ENCODE measurements at regions not wholly inside any gene's neighbourhood (a gene's known extent, or its start where the extent isn't known, plus 50 kb on each side); places are given as distances from the start of the nearest gene placed in this dataset.

- H3K27ac ChIP-seq, result no peak overlapping the region
- H3K27me3 ChIP-seq, result no peaks in the 10 kb centered on the region
- no peaks in the 10 kb centered on the region for H3K9me3 ChIP-seq (ENCODE audit: low read depth)
- TF ChIP-seq CTCF (IDR thresholded peaks at IDR 0.05; ENCODE audit: low read depth, low read length), result no peak
- H3K4me1 ChIP-seq (ENCODE audit: low read depth), result no peaks in the 10 kb centered on the region
- H3K4me3 ChIP-seq, result no peak overlapping the region
- DNase-seq (ENCODE audit: low read depth in 1 of 2, low spot score in 1 of 2), result no peak
- H3K36me3 ChIP-seq, result no peaks in the 10 kb centered on the region
These were observed 145.7 kb upstream of the AHR start for GRCh38 chr7:17152721-17153120.

- Histone ChIP-seq H3K36me3 (no peaks in the 10 kb centered on the region), H3K9me3 (ENCODE audit: low read depth) (no peaks in the 10 kb centered on the region), H3K27ac (no peak overlapping the region), H3K27me3 (no peaks in the 10 kb centered on the region), H3K4me1 (ENCODE audit: low read depth) (no peaks in the 10 kb centered on the region), H3K4me3 (no peak overlapping the region)
- TF ChIP-seq CTCF (IDR thresholded peaks at IDR 0.05; ENCODE audit: low read depth, low read length), result no peak
- DNase-seq (ENCODE audit: low read depth in 1 of 2, low spot score in 1 of 2), result no peak
These were observed 144.9 kb upstream of the AHR start for GRCh38 chr7:17153536-17153935.

- no peak overlapping the region for H3K27ac ChIP-seq
- H3K4me3 ChIP-seq, result no peak overlapping the region
- no peaks in the 10 kb centered on the region for H3K9me3 ChIP-seq (ENCODE audit: low read depth)
- H3K36me3 ChIP-seq, result no peaks in the 10 kb centered on the region
- no peaks in the 10 kb centered on the region for H3K27me3 ChIP-seq
- no peak for DNase-seq (ENCODE audit: low read depth in 1 of 2, low spot score in 1 of 2)
- TF ChIP-seq CTCF (IDR thresholded peaks at IDR 0.05; ENCODE audit: low read depth, low read length), result no peak
- H3K4me1 ChIP-seq (ENCODE audit: low read depth), result no peaks in the 10 kb centered on the region
These were observed 142.9 kb upstream of the AHR start for GRCh38 chr7:17155529-17155928.

GRCh38 chr7:17158261-17158660, 140.2 kb upstream of the AHR start:
- no peak for DNase-seq (ENCODE audit: low read depth in 1 of 2, low spot score in 1 of 2)
- Histone ChIP-seq H3K27ac (no peak overlapping the region), H3K4me3 (no peak overlapping the region), H3K36me3 (no peaks in the 10 kb centered on the region), H3K4me1 (ENCODE audit: low read depth) (no peaks in the 10 kb centered on the region), H3K27me3 (no peaks in the 10 kb centered on the region), H3K9me3 (ENCODE audit: low read depth) (peaks cover 3% of the 10 kb centered on the region)
- no peak for TF ChIP-seq CTCF (IDR thresholded peaks at IDR 0.05; ENCODE audit: low read depth, low read length)

GRCh38 chr7:17159500-17160037, 138.9 kb upstream of the AHR start:
- Histone ChIP-seq H3K4me3 (no peak overlapping the region), H3K4me1 (ENCODE audit: low read depth) (no peaks in the 10 kb centered on the region), H3K27me3 (no peaks in the 10 kb centered on the region), H3K9me3 (ENCODE audit: low read depth) (peaks cover 3% of the 10 kb centered on the region), H3K27ac (no peak overlapping the region), H3K36me3 (no peaks in the 10 kb centered on the region)
- TF ChIP-seq CTCF (IDR thresholded peaks at IDR 0.05; ENCODE audit: low read depth, low read length), result no peak
- no peak for DNase-seq (ENCODE audit: low read depth in 1 of 2, low spot score in 1 of 2)

All from cardiac muscle cell (in vitro differentiated cells and primary cell).